CD4-positive, alpha-beta T cell (primary cell): ENCODE measurements at regions not wholly inside any gene's neighbourhood (a gene's known extent, or its start where the extent isn't known, plus 50 kb on each side); places are given as distances from the start of the nearest gene placed in this dataset.

Experiments used
- ATAC-seq: fragments of 200-7000 bp; cut with Tn5 transposase; one replicate; pipeline ENCODE4 v1.10.0; 2022; ENCODE audit warnings: mild to moderate bottlenecking; ENCODE audit not compliant: poor library complexity
- CTCF ChIA-PET: fragments of 350-600 bp; sonication (Branson Sonifier 250); formaldehyde crosslinking; loops from one replicate; lab custom pipeline; 2021; ENCODE audit warnings: antibody characterized with exemption, inconsistent platforms; lab: Charles Lee
- POLR2A ChIA-PET: fragments of 350-600 bp; sonication (Branson Sonifier 250); formaldehyde crosslinking; loops from one replicate; lab custom pipeline; 2021; ENCODE audit warnings: antibody characterized with exemption, inconsistent platforms; lab: Charles Lee
- DNase-seq, 14 experiments: peaks; one replicate each; pipeline ENCODE4 v3.0.0-alpha.2; 2013 to 2020; ENCODE audit warnings: mixed read lengths in 2 of 14
- H3K27ac ChIP-seq, 2 donors: one replicate each; pipeline versions ENCODE4 v1.5.1 to v1.7.0; 2013; ENCODE audit warnings: low read length in 2 of 2, low read depth in 1 of 2, mild to moderate bottlenecking in 1 of 2
- H3K27me3 ChIP-seq, 2 experiments: 1 replicate in 1 of 2; 2 replicates in 1 of 2; pipeline versions ENCODE4 v1.6.1 to v1.7.0; 2013; ENCODE audit warnings: low read length in 2 of 2, control low read depth in 1 of 2, mild to moderate bottlenecking in 1 of 2, moderate library complexity in 1 of 2; ENCODE audit not compliant: insufficient read depth in 2 of 2, control insufficient read depth in 1 of 2
- H3K36me3 ChIP-seq: one replicate; pipeline ENCODE4 v1.6.1; 2013; ENCODE audit warnings: low read length, control low read depth; ENCODE audit not compliant: insufficient read depth
- H3K4me1 ChIP-seq: one replicate; pipeline ENCODE4 v1.6.1; 2013; ENCODE audit warnings: low read length, control low read depth; ENCODE audit not compliant: insufficient read depth
- H3K4me3 ChIP-seq: one replicate; pipeline ENCODE4 v1.5.1; 2013; ENCODE audit warnings: mild to moderate bottlenecking, low read length, moderate library complexity
- H3K9me3 ChIP-seq, 2 experiments: 1 replicate in 1 of 2; 2 replicates in 1 of 2; pipeline versions ENCODE4 v1.6.1 to v1.7.0; 2013; ENCODE audit warnings: low read length in 2 of 2, mild to moderate bottlenecking in 2 of 2, control low read depth in 1 of 2, moderate library complexity in 1 of 2; ENCODE audit not compliant: control insufficient read depth in 1 of 2, insufficient read depth in 1 of 2
- H3K27ac Mint-ChIP-seq: one replicate; pipeline ENCODE4 v1.8.0; 2020; ENCODE audit warnings: mixed read lengths
- H3K27me3 Mint-ChIP-seq: one replicate; pipeline ENCODE4 v1.8.0; 2021; ENCODE audit warnings: mixed read lengths
- H3K36me3 Mint-ChIP-seq: one replicate; pipeline ENCODE4 v1.8.0; 2021; ENCODE audit warnings: low read depth, mixed read lengths
- H3K4me1 Mint-ChIP-seq: one replicate; pipeline ENCODE4 v1.8.0; 2021; ENCODE audit warnings: low read depth, mixed read lengths
- H3K4me3 Mint-ChIP-seq: one replicate; pipeline ENCODE4 v1.8.0; 2020; ENCODE audit warnings: mild to moderate bottlenecking, mixed read lengths
- H3K9me3 Mint-ChIP-seq: one replicate; pipeline ENCODE4 v1.8.0; 2020; ENCODE audit warnings: mixed read lengths
- CTCF ChIP-seq: fragments of 200-600 bp; IDR thresholded peaks from one replicate; pipeline ENCODE4 v1.8.0; 2022; ENCODE audit warnings: antibody characterized with exemption, mild to moderate bottlenecking
- intact Hi-C, 2 experiments: fragments of 100-400 bp; cut with DNase I in 1 of 2; cut with micrococcal nuclease in 1 of 2; formaldehyde crosslinking; loops; one replicate each; pipeline versions ENCODE4 v1.15.1 to v1.9.0; 2023 to 2025; cut with DNase I, micrococcal nuclease

- no peak overlapping the region for H3K27ac ChIP-seq
- H3K27me3 ChIP-seq, result no peaks in the 10 kb centered on the region
- H3K36me3 ChIP-seq, result no peaks in the 10 kb centered on the region
- H3K27ac Mint-ChIP-seq, result no peak overlapping the region
- H3K9me3 ChIP-seq, result no peaks in the 10 kb centered on the region
- POLR2A ChIA-PET, result no interaction called here
- DNase-seq, result no peak
- ATAC-seq, result no peak
- TF ChIP-seq CTCF, result no peak
- intact Hi-C loops, result no loop called here
- H3K4me1 Mint-ChIP-seq, result no peaks in the 10 kb centered on the region
- no peaks in the 10 kb centered on the region for H3K36me3 Mint-ChIP-seq
- H3K4me3 Mint-ChIP-seq, result no peak overlapping the region
- H3K9me3 Mint-ChIP-seq, result no peaks in the 10 kb centered on the region
- no peak overlapping the region for H3K4me3 ChIP-seq
- no peaks in the 10 kb centered on the region for H3K4me1 ChIP-seq
- CTCF ChIA-PET, result no interaction called here
- H3K27me3 Mint-ChIP-seq, result peaks cover 23% of the 10 kb centered on the region
These were observed 511.7 kb downstream of the GALR1 start for GRCh38 chr18:77761332-77761731.

GRCh38 chr18:77762014-77762413 lies 512.4 kb downstream of the GALR1 start:
- TF ChIP-seq CTCF, result no peak
- DNase-seq, result no peak
- intact Hi-C loops, result no loop called here
- Histone ChIP-seq H3K9me3 (no peaks in the 10 kb centered on the region), H3K27me3 (no peaks in the 10 kb centered on the region), H3K27ac (no peak overlapping the region), H3K4me3 (no peak overlapping the region), H3K36me3 (no peaks in the 10 kb centered on the region), H3K4me1 (no peaks in the 10 kb centered on the region)
- Mint-ChIP-seq H3K4me1 (no peaks in the 10 kb centered on the region), H3K4me3 (no peak overlapping the region), H3K27me3 (peaks cover 27% of the 10 kb centered on the region), H3K36me3 (no peaks in the 10 kb centered on the region), H3K9me3 (no peaks in the 10 kb centered on the region), H3K27ac (no peak overlapping the region)
- ChIA-PET POLR2A (no interaction called here), CTCF (no interaction called here)
- ATAC-seq, result no peak

- no peaks in the 10 kb centered on the region for H3K9me3 Mint-ChIP-seq
These were observed 513.0 kb downstream of the GALR1 start for GRCh38 chr18:77762642-77763041.

More at GRCh38 chr18:77762642-77763041, 513.0 kb downstream of the GALR1 start:
- no peaks in the 10 kb centered on the region for H3K4me1 Mint-ChIP-seq
- intact Hi-C loops, result no loop called here
- no peak for TF ChIP-seq CTCF
- CTCF ChIA-PET, result no interaction called here
- Histone ChIP-seq H3K4me1 (no peaks in the 10 kb centered on the region), H3K27me3 (no peaks in the 10 kb centered on the region), H3K36me3 (no peaks in the 10 kb centered on the region), H3K27ac (no peak overlapping the region), H3K4me3 (no peak overlapping the region), H3K9me3 (no peaks in the 10 kb centered on the region)
- no peak for DNase-seq
- no peaks in the 10 kb centered on the region for H3K36me3 Mint-ChIP-seq
- no peak overlapping the region for H3K4me3 Mint-ChIP-seq
- H3K27ac Mint-ChIP-seq, result no peak overlapping the region
- peaks cover 27% of the 10 kb centered on the region for H3K27me3 Mint-ChIP-seq
- no peak for ATAC-seq
- POLR2A ChIA-PET, result no interaction called here
